GM13977 (cell line): ENCODE measurements at regions not wholly inside any gene's neighbourhood (a gene's known extent, or its start where the extent isn't known, plus 50 kb on each side); places are given as distances from the start of the nearest gene placed in this dataset.

Experiments
- DNase-seq: peaks from one replicate; pipeline ENCODE4 v3.0.0; 2012; ENCODE audit warnings: low spot score
- CTCF ChIP-seq: IDR thresholded peaks from 2 replicates; pipeline ENCODE4 v1.5.1; 2012; ENCODE audit warnings: mild to moderate bottlenecking, control low read depth; ENCODE audit not compliant: insufficient read depth; ENCODE audit errors: extremely low read depth, missing control alignments
- in situ Hi-C: fragments of 300-500 bp; cut with MboI; formaldehyde crosslinking; loops from one replicate; pipeline ENCODE4 v1.12.0; 2022; ENCODE audit warnings: low sequenced_read_pairs, low pct_unique_long_range_greater_than_20kb, mixed read lengths, inconsistent platforms; ENCODE audit not compliant: unreplicated experiment

- no peak for DNase-seq
- TF ChIP-seq CTCF: no peak
- in situ Hi-C loops: no loop called here
These were observed 284.5 kb upstream of the PTGER4 start for GRCh38 chr5:40395251-40395650.

GRCh38 chr5:40394698-40395097 lies 285.0 kb upstream of the PTGER4 start:
- no peak for DNase-seq
- TF ChIP-seq CTCF: no peak
- in situ Hi-C loops: no loop called here

- TF ChIP-seq CTCF: no peak
These were observed 288.1 kb upstream of the PTGER4 start for GRCh38 chr5:40391642-40392041.

GRCh38 chr5:40390281-40391149 lies 289.2 kb upstream of the PTGER4 start:
- in situ Hi-C loops: no loop called here
- DNase-seq: no peak
- TF ChIP-seq CTCF: no peak

More at GRCh38 chr5:40391642-40392041, 288.1 kb upstream of the PTGER4 start:
- DNase-seq: no peak
- in situ Hi-C loops: no loop called here

- TF ChIP-seq CTCF: no peak
- DNase-seq: no peak
- in situ Hi-C loops: no loop called here
These were observed 290.1 kb upstream of the PTGER4 start for GRCh38 chr5:40389591-40389990.

- no peak for DNase-seq
- TF ChIP-seq CTCF: no peak
- in situ Hi-C loops: no loop called here
These were observed 293.4 kb upstream of the PTGER4 start for GRCh38 chr5:40386289-40386688.

- no peak for TF ChIP-seq CTCF
- DNase-seq: no peak
- in situ Hi-C loops: no loop called here
These were observed 294.2 kb upstream of the PTGER4 start for GRCh38 chr5:40385544-40385943.
